Panc1 (cell line): ENCODE measurements at regions not wholly inside any gene's neighbourhood (a gene's known extent, or its start where the extent isn't known, plus 50 kb on each side); places are given as distances from the start of the nearest gene placed in this dataset.
"Not testable (repeated sequence)": the region's sequence is repeated elsewhere in the genome, so short reads cannot be mapped to it uniquely, and the experiment has no call there.

Experiments used
- ATAC-seq: fragments of 200-7000 bp; cut with Tn5 transposase; 2 replicates; pipeline ENCODE4 v1.9.1; 2020; ENCODE audit warnings: mild to moderate bottlenecking, moderate library complexity
- BruUV-seq: library from RNA; stranded (reverse); fragments of 400-500 nt; replicated peaks from 2 replicates; lab custom pipeline; 2021; lab: Mats Ljungman, UMichigan
- CTCF ChIA-PET: fragments of 300-600 bp; sonication (Branson Sonifier 250); formaldehyde crosslinking; loops from one replicate; lab custom pipeline; 2022; ENCODE audit warnings: antibody characterized with exemption; lab: Charles Lee
- POLR2A ChIA-PET: fragments of 300-600 bp; sonication (Branson Sonifier 250); formaldehyde crosslinking; loops from one replicate; lab custom pipeline; 2022; ENCODE audit warnings: antibody characterized with exemption; lab: Charles Lee
- DNase-seq: peaks from one replicate; pipeline ENCODE4 v3.0.0-alpha.2; 2010; ENCODE audit warnings: low read depth, low spot score
- H3K27ac ChIP-seq: 2 replicates; pipeline ENCODE4 v1.5.1; 2011; ENCODE audit warnings: mild to moderate bottlenecking, low read length, inconsistent platforms
- H3K27me3 ChIP-seq: fragments of 200-500 bp; sonication (Bioruptor generic); 2 replicates; pipeline ENCODE4 v1.6.0; 2014; ENCODE audit warnings: low read length, inconsistent platforms; ENCODE audit not compliant: control insufficient read depth, insufficient read depth
- H3K36me3 ChIP-seq: fragments of 200-500 bp; sonication (Bioruptor generic); 2 replicates; pipeline ENCODE4 v1.5.1; 2014; ENCODE audit warnings: inconsistent platforms, mild to moderate bottlenecking, low read length, moderate library complexity; ENCODE audit not compliant: control insufficient read depth, insufficient read depth
- H3K4me1 ChIP-seq: 2 replicates; pipeline ENCODE4 v1.5.1; 2011; ENCODE audit warnings: inconsistent platforms, mild to moderate bottlenecking, low read length, moderate library complexity; ENCODE audit not compliant: control insufficient read depth, insufficient read depth
- H3K4me3 ChIP-seq, 2 experiments: 2 replicates each; pipeline ENCODE4 v1.5.1; 2011 to 2012; ENCODE audit warnings: low read depth in 2 of 2, low read length in 2 of 2, mild to moderate bottlenecking in 2 of 2, inconsistent platforms in 1 of 2, moderate library complexity in 1 of 2
- H3K9me3 ChIP-seq: fragments of 200-500 bp; sonication (Bioruptor generic); 2 replicates; pipeline ENCODE4 v1.5.1; 2014; ENCODE audit warnings: low read depth, mild to moderate bottlenecking, inconsistent platforms, low read length, moderate library complexity; ENCODE audit not compliant: control insufficient read depth, insufficient read depth
- CTCF ChIP-seq: fragments of 450-650 bp; IDR thresholded peaks from 2 replicates; pipeline ENCODE4 v1.5.1; 2017; ENCODE audit warnings: mild to moderate bottlenecking
- POLR2AphosphoS5 ChIP-seq: IDR thresholded peaks from 2 replicates; pipeline ENCODE4 v1.6.1; 2012; ENCODE audit warnings: mild to moderate bottlenecking, low read depth, low read length, moderate library complexity
- REST ChIP-seq, 2 experiments: IDR thresholded peaks; 2 replicates each; pipeline ENCODE4 v1.6.1; 2011 to 2012; ENCODE audit warnings: low read depth in 2 of 2, control low read depth in 1 of 2, low read length in 1 of 2, mild to moderate bottlenecking in 1 of 2, moderate library complexity in 1 of 2; ENCODE audit not compliant: insufficient read depth in 1 of 2
- SIN3A ChIP-seq: IDR thresholded peaks from 2 replicates; pipeline ENCODE4 v1.6.1; 2012; ENCODE audit warnings: low read depth, mild to moderate bottlenecking, low read length, moderate library complexity, borderline replicate concordance; ENCODE audit not compliant: insufficient read depth
- TCF7L2 ChIP-seq: IDR thresholded peaks from 2 replicates; pipeline ENCODE4 v1.6.1; 2011; ENCODE audit warnings: mild to moderate bottlenecking, low read depth, low read length, inconsistent platforms
- in situ Hi-C: cut with HindIII; loops from 2 replicates; pipeline ENCODE4 v1.10.0; 2016; ENCODE audit warnings: low sequenced_read_pairs, low pct_unique_long_range_greater_than_20kb
- intact Hi-C: fragments of 100-400 bp; cut with micrococcal nuclease; formaldehyde crosslinking; loops from one replicate; pipeline ENCODE4 v1.10.0; 2022; ENCODE audit not compliant: unreplicated experiment

GRCh38 chr10:25105743-25106260 lies 69.0 kb upstream of the GPR158 start:
- H3K9me3 ChIP-seq, result no peaks in the 10 kb centered on the region
- no peak overlapping the region for H3K4me3 ChIP-seq
- no peak overlapping the region for H3K27ac ChIP-seq
- no peak for DNase-seq
- no peak for TF ChIP-seq SIN3A
- no peak for TF ChIP-seq CTCF
- no peak for TF ChIP-seq TCF7L2
- no peak for TF ChIP-seq REST (IDR thresholded peaks at IDR 0.05; ENCODE audit: insufficient read depth in 1 of 2, low read depth in 2 of 2, low read length in 1 of 2)
- no peak for TF ChIP-seq POLR2AphosphoS5
- H3K4me1 ChIP-seq, result no peaks in the 10 kb centered on the region
- ATAC-seq, result no peak
- POLR2A ChIA-PET, result no interaction called here
- in situ Hi-C loops, result no loop called here
- H3K27me3 ChIP-seq, result no peaks in the 10 kb centered on the region
- CTCF ChIA-PET, result no interaction called here
- H3K36me3 ChIP-seq, result no peaks in the 10 kb centered on the region
- intact Hi-C loops, result no loop called here
- no TSS peak for BruUV-seq

GRCh38 chr10:25107756-25108155 lies 67.0 kb upstream of the GPR158 start:
- intact Hi-C loops (no loop called here), in situ Hi-C loops (no loop called here)
- ATAC-seq, result no peak
- no peaks in the 10 kb centered on the region for H3K4me1 ChIP-seq
- H3K36me3 ChIP-seq, result no peaks in the 10 kb centered on the region
- ChIA-PET POLR2A (no interaction called here), CTCF (no interaction called here)
- TF ChIP-seq TCF7L2 (no peak), REST (IDR thresholded peaks at IDR 0.05; ENCODE audit: insufficient read depth in 1 of 2, low read depth in 2 of 2, low read length in 1 of 2) (no peak), CTCF (no peak), SIN3A (no peak), POLR2AphosphoS5 (no peak)
- H3K27me3 ChIP-seq, result no peaks in the 10 kb centered on the region
- DNase-seq, result no peak
- no peak overlapping the region for H3K4me3 ChIP-seq
- H3K27ac ChIP-seq, result no peak overlapping the region
- H3K9me3 ChIP-seq, result no peaks in the 10 kb centered on the region
- no TSS peak for BruUV-seq

GRCh38 chr10:25109896-25110295 lies 64.9 kb upstream of the GPR158 start:
- H3K27me3 ChIP-seq, DNase-seq, H3K4me3 ChIP-seq, BruUV-seq, CTCF ChIA-PET, H3K27ac ChIP-seq, ATAC-seq, H3K36me3 ChIP-seq, in situ Hi-C loops, H3K9me3 ChIP-seq, H3K4me1 ChIP-seq: not testable (repeated sequence)
- POLR2A ChIA-PET, result interaction anchor here (0.6 kb wide), 1 partner anchor 464 kb away, joined by 10 read pairs; no protein-coding TSS in a partner anchor
- intact Hi-C loops, result loop anchor here (10.0 kb wide), 1 partner anchor 595 kb away; no protein-coding TSS in a partner anchor
